Activated CD4-positive, alpha-beta T cell treated with anti-CD3 and anti-CD28 coated beads, Interleukin-2, amount 10 ng/mL, durations not matched to agents 24 days and 14 days (primary cell): ENCODE measurements at regions not wholly inside any gene's neighbourhood (a gene's known extent, or its start where the extent isn't known, plus 50 kb on each side); places are given as distances from the start of the nearest gene placed in this dataset.

Experiments used
- DNase-seq: peaks from one replicate; pipeline ENCODE4 v3.0.0; 2022
- H3K27ac Mint-ChIP-seq: one replicate; pipeline ENCODE4 v1.8.0; 2022; ENCODE audit warnings: mild to moderate bottlenecking, mixed read lengths
- H3K27me3 Mint-ChIP-seq: one replicate; pipeline ENCODE4 v1.8.0; 2022; ENCODE audit warnings: mixed read lengths
- H3K36me3 Mint-ChIP-seq: one replicate; pipeline ENCODE4 v1.8.0; 2022; ENCODE audit warnings: low read depth, mild to moderate bottlenecking, mixed read lengths
- H3K4me1 Mint-ChIP-seq: one replicate; pipeline ENCODE4 v1.8.0; 2021; ENCODE audit warnings: mixed read lengths
- H3K4me3 Mint-ChIP-seq: one replicate; pipeline ENCODE4 v1.8.0; 2022; ENCODE audit warnings: mild to moderate bottlenecking, moderate library complexity, mixed read lengths
- H3K9me3 Mint-ChIP-seq: one replicate; pipeline ENCODE4 v1.8.0; 2021; ENCODE audit warnings: mixed read lengths
- intact Hi-C: fragments of 100-400 bp; cut with micrococcal nuclease; formaldehyde crosslinking; loops from one replicate; pipeline ENCODE4 v1.15.1; 2023

DNA sequence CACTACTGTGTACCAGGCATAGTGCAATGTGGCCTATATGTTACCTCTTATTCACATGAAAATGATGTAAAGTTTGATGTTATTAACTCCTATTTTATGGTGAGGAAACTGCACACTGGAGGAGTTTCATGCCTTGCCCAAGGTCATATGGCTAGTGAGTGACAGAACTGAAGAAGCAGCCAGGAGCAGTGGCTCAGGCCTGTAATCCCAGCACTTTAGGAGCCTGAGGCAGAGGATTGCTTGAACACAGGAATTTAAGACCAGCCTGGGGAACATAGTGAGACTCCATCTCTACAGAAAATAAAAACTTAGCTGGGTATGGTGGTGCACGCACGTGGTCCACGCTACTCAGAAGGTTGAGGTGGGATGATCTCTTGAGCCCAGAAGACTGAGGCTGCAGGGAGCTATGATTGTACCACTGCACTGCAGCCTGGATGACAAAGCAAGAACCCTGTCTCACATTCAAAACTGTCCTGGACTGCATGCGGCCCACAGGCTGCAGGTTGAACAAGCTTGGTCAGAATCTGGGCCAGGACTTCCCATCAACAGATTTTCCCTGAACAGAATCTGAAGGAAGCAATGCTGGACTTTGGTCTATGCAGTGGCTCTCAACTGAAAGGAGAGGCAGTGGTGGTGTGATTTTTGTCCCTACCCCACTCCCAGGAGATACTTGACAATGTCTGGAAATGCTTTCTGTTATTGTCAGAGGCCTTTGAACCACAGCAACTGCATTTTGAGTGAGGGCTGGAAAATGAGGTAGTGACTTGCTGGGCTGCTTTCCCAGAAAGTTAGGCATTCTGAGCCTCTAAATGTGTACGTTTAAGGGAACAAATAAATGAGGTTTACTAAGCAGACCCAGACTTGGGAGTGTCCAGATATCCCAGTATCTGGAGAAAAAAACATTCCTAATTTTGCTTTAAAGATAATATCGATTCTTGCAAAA, 479.5 kb downstream of the TMEM114 start:
- no peak for DNase-seq
- H3K27ac Mint-ChIP-seq: no peak overlapping the region
- intact Hi-C loops: no loop called here
- H3K4me1 Mint-ChIP-seq: no peaks in the 10 kb centered on the region
- peaks cover 12% of the 10 kb centered on the region for H3K9me3 Mint-ChIP-seq
- no peak overlapping the region for H3K4me3 Mint-ChIP-seq
- no peaks in the 10 kb centered on the region for H3K36me3 Mint-ChIP-seq
- no peaks in the 10 kb centered on the region for H3K27me3 Mint-ChIP-seq

DNA sequence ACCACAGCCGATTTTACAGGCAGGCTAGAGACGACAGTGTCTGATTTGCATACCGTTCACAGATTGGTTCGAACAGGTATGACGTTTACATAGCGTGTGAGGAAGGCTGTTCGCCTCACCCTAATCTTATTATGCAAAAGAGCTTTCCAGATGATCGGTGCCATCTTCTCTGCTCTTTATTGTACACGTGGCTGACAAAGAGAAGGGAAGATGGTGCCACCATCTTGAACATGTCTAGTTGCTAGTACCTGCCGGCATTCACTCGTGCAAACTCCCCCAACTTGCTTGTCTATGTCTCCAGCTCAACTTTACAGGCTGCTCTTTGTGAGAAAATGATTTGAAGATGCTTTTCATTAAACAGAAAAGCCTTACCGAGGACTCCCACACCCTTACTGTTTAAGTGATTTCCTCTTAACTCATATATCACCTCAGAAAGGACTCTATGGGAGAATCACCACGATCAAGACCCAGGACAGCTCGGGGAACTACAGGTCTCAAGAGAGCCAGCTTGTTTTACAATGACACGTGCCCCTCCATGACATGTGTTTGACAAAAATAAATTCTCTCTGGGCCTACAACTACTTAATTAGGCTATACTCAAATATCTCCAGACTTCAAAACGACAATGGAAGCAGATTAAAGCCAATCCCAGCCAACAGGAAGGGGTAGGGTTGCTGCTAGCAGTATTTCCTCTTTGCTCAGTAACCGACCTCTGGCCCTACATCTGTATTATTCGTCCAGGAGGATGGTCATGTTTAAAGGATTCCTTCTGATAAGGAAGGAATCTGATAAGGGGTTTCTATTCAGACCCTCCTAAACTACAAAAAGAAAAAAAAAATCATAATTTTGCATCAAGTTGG, 480.6 kb downstream of the TMEM114 start:
- Mint-ChIP-seq H3K27me3 (no peaks in the 10 kb centered on the region), H3K4me3 (no peak overlapping the region), H3K9me3 (peaks cover 10% of the 10 kb centered on the region), H3K4me1 (no peaks in the 10 kb centered on the region), H3K27ac (no peak overlapping the region), H3K36me3 (no peaks in the 10 kb centered on the region)
- intact Hi-C loops: no loop called here
- DNase-seq: no peak

DNA sequence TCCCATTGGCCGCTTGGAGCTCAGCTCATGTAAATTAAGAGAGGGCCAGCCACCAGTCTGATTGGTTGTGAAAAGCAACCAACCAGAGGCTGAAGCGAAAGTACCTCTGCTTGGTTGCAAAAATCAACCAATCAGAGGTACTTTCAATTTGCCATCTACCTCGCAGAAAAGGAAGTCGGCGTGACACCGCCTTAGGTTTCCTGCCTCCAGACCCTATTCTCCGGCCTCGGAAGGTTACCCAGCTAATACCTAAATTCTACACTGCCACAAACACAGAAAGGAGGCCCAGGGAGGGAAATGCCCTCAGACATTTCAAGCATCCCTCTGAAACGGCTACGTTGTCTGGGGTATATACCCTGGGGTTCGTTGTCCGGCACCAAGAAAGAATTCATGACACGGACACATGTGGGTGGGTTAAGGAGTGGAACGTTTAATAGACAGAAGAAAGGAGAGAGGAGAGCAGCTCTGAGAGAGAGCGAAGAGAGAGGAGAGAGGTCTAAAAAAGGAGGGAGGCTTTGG, 481.3 kb downstream of the TMEM114 start:
- intact Hi-C loops: no loop called here
- Mint-ChIP-seq H3K4me3 (no peak overlapping the region), H3K27me3 (no peaks in the 10 kb centered on the region), H3K4me1 (no peaks in the 10 kb centered on the region), H3K27ac (no peak overlapping the region), H3K36me3 (no peaks in the 10 kb centered on the region), H3K9me3 (peaks cover 10% of the 10 kb centered on the region)
- no peak for DNase-seq

DNA sequence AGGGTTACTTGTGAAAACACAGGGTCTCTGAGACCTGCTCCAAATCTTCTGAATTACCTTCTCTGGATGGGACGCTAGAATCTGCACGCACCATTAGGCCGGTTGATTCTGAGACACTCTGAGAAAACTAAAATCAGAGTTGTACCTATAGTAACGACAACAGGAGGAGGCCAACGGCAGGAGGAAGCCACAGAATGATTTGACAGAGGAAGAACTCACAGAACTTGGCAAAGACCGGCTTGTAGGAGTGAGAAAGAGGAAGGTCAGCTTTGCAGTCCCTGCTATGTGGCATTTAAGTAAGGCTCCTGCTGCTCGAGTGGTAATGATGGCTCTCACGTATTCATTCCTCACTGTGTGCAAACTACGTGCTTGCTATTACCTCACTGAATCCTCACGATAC, 483.0 kb downstream of the TMEM114 start:
- intact Hi-C loops: no loop called here
- Mint-ChIP-seq H3K4me1 (no peaks in the 10 kb centered on the region), H3K4me3 (no peak overlapping the region), H3K27me3 (no peaks in the 10 kb centered on the region), H3K36me3 (no peaks in the 10 kb centered on the region), H3K9me3 (peaks cover 3% of the 10 kb centered on the region), H3K27ac (no peak overlapping the region)
- no peak for DNase-seq

DNA sequence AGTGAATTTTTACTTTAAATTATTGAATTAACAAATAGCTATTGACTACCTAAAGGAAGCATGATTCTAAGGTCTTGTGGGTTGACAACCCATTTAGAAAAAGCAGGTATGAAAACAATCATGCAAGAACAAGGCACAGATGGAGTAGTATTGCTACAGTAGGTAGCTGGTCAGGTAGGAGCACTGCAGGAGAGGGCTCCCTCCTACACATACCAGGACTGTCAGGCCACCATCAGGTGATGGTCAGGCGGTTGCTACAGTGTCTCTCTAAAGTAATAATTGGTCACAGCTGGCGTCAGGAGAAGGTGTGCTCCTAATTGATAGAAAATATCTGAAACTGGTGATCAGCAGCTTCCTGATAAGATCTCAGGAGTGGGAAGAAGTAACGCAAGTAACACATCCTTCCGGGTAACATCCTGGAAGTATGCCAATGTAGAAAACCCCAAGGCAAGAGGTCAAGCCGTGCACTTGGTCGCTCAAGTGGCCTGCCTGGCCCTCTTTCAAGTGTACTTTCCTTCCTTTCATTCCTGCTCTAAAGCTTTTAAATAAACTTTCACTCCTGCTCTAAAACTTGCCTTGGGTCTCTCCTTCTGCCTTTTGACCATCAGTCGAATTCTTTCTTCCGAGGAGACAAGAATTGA, 486.5 kb downstream of the TMEM114 start:
- Mint-ChIP-seq H3K36me3 (no peaks in the 10 kb centered on the region), H3K27me3 (no peaks in the 10 kb centered on the region), H3K27ac (no peak overlapping the region), H3K4me1 (no peaks in the 10 kb centered on the region), H3K4me3 (no peak overlapping the region), H3K9me3 (peaks cover 14% of the 10 kb centered on the region)
- intact Hi-C loops: no loop called here
- DNase-seq: no peak

DNA sequence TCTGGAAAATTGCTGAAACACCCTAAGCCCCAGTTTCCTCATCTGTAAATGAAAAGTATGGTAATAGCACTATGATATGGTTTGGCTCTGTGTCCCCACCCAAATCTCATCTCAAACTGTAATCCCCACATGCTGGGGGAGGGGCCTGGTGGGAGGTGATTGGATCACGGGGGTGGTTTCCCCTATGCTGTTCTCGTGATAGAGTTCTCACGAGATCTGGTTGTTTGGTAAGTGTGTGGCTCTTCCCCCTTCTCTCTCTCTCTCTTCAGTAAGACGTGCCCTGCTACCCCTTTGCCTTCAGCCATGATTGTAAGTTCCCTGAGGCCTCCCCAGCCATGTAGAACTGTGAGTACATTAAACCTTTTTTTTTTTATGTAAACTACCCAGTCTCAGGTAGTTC, 490.7 kb downstream of the TMEM114 start:
- no peaks in the 10 kb centered on the region for H3K36me3 Mint-ChIP-seq
- H3K4me1 Mint-ChIP-seq: no peaks in the 10 kb centered on the region
- no peak overlapping the region for H3K4me3 Mint-ChIP-seq
- H3K27me3 Mint-ChIP-seq: no peaks in the 10 kb centered on the region
- peaks cover 15% of the 10 kb centered on the region for H3K9me3 Mint-ChIP-seq
- intact Hi-C loops: no loop called here
- no peak for DNase-seq
- H3K27ac Mint-ChIP-seq: no peak overlapping the region

DNA sequence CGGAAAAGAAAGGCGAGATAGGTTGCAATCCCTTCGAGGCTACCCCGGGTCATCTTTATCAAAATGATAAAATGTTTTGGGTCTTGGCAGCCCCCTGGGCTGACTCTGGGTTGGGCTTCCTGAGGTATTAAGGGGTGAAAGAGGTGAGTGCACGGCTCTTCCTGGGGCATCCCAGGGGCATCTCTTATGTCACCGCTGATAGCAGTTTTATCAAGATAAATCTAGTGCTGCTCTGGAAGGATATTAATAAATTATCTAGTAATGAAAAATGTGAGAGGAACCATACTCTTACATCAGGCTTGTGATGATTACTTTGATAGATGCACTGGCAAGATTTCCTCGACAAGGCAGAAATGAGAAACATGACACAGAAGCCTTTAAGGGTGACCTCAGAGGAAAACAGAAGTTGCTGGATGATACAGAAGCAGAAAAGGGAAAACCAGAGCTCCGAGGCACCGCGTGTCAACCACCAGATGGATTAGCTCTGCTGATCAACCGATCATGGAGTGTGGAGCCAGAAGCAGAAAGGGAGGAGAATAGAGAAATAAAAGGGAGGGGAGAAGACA, 491.3 kb downstream of the TMEM114 start:
- no peak for DNase-seq
- H3K36me3 Mint-ChIP-seq: no peaks in the 10 kb centered on the region
- H3K9me3 Mint-ChIP-seq: peaks cover 15% of the 10 kb centered on the region
- H3K4me3 Mint-ChIP-seq: no peak overlapping the region
- H3K27me3 Mint-ChIP-seq: no peaks in the 10 kb centered on the region
- H3K27ac Mint-ChIP-seq: no peak overlapping the region
- H3K4me1 Mint-ChIP-seq: no peaks in the 10 kb centered on the region
- intact Hi-C loops: no loop called here

DNA sequence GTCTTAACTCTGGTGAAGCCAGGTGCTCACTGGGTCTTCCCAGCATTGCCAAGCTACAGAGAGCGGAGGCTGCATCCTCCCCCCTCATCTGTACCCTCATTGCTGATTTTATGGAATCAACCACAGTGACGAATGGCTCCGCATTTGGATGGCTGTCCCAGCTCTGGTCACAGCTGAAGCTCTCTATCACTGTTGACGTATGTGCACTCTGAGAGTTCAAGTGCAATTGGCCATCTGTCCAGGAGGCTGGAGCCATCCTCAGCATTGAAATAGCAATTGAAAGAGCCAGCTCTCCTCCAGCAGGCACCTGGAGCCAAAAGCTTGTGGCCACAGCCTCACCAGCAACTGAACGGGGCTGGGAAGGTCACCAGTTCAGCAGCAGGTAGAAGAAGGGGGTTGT, 494.1 kb downstream of the TMEM114 start:
- Mint-ChIP-seq H3K27me3 (no peaks in the 10 kb centered on the region), H3K36me3 (no peaks in the 10 kb centered on the region), H3K27ac (no peak overlapping the region), H3K4me1 (no peaks in the 10 kb centered on the region), H3K9me3 (peaks cover 18% of the 10 kb centered on the region), H3K4me3 (no peak overlapping the region)
- DNase-seq: no peak
- intact Hi-C loops: no loop called here

DNA sequence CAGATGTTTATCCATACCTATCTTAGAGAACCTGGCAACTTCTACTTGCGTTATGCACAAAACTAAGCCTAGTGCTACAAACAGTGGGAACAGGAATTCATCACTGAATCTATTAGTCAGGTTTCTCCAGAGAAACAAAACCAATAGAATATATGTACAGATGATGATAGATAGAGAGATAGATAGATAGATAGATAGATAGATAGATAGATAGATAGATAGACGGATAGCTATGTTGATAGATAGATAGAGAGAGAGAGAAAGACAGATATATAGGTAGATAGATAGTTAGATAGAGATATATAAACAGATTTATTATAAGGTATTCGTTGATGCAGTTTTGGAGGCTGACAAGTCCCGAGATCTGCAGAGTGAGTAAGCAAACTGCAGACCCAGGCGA, 495.6 kb downstream of the TMEM114 start:
- Mint-ChIP-seq H3K4me1 (no peaks in the 10 kb centered on the region), H3K4me3 (no peak overlapping the region), H3K27ac (no peak overlapping the region), H3K27me3 (no peaks in the 10 kb centered on the region), H3K9me3 (peaks cover 15% of the 10 kb centered on the region), H3K36me3 (no peaks in the 10 kb centered on the region)
- intact Hi-C loops: no loop called here
- DNase-seq: no peak

DNA sequence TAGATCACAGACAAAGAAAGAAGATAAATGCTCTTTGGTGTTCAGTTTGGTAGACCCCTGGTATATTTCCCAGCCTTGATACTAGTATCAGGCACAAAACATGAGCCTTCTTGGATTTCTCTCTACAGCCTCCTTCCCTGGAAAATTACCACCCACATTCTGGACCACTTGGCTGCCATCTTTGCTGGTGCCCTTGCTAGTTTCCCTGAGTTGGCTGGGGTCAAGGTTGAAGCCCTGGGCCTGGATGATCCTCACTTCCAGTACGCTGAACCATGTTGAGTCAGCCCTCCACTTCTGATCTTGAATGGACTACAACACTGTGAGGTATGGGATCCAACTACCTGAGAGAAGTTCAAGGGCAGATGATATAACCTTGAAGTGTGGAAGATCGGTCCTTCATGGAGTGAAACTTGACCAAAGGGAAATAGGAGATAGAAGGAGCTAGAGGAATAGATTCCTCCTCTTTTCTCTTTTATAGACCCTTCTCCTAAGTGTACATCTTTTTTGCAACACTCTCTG, 501.4 kb downstream of the TMEM114 start:
- Mint-ChIP-seq H3K27me3 (no peaks in the 10 kb centered on the region), H3K9me3 (peaks cover 12% of the 10 kb centered on the region), H3K36me3 (no peaks in the 10 kb centered on the region), H3K27ac (no peak overlapping the region), H3K4me1 (no peaks in the 10 kb centered on the region), H3K4me3 (no peak overlapping the region)
- intact Hi-C loops: no loop called here
- DNase-seq: no peak

DNA sequence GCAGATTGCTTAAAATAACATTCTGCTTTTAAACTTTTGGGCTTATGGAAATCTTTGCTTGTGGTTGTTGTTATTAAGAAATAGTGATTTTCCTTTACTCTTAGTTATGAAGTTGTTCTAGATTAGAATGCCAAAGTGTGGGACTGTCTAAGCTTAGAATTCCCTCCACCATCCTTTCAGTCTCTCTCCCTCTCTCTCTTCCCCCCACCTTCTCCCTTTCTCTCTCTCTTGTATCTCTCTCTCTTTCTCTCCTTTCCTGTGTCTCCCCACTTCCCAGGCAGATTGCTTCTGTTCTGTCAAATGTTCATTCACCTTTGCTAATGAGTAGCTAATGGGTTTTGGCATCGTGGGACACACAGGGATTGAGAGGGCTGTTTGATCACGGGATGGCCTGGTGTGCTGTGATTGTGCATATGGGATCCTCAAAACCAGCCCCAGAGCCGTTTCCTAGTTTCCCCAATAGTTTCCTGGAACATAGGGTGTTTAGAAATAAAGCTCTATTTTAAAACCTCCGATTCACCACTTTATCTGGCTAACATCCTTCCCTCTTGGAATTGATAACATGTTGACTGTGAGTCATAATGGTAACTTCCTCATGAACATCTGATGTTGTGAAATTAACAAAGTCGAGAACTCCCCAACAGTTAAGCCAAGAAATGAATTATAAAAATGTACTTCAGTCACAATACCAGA, 502.6 kb downstream of the TMEM114 start:
- intact Hi-C loops: no loop called here
- no peaks in the 10 kb centered on the region for H3K27me3 Mint-ChIP-seq
- H3K9me3 Mint-ChIP-seq: peaks cover 12% of the 10 kb centered on the region
- no peak for DNase-seq
- no peak overlapping the region for H3K27ac Mint-ChIP-seq
- no peaks in the 10 kb centered on the region for H3K36me3 Mint-ChIP-seq
- no peak overlapping the region for H3K4me3 Mint-ChIP-seq
- H3K4me1 Mint-ChIP-seq: no peaks in the 10 kb centered on the region

DNA sequence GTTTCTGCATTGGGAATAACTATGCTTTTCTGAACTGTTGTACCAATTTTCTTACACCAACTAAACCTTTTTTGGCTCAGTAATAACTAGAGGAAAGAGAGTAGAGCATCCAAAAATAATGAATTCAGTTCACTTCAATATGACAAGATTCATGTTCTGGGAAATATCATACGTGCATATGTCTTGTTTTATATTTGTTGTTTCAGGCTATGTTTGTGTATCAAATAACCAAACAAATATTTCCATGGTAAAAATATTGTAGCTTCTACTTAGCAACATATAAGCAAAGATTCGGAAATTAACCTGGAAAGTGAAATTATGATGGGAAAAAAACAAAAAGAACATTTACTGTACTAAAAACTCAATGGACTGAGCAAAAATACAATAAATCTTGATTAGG, 503.2 kb downstream of the TMEM114 start:
- H3K9me3 Mint-ChIP-seq: peaks cover 12% of the 10 kb centered on the region
- no peaks in the 10 kb centered on the region for H3K27me3 Mint-ChIP-seq
- no peak for DNase-seq
- H3K36me3 Mint-ChIP-seq: no peaks in the 10 kb centered on the region
- no peaks in the 10 kb centered on the region for H3K4me1 Mint-ChIP-seq
- H3K4me3 Mint-ChIP-seq: no peak overlapping the region
- H3K27ac Mint-ChIP-seq: no peak overlapping the region
- intact Hi-C loops: no loop called here

DNA sequence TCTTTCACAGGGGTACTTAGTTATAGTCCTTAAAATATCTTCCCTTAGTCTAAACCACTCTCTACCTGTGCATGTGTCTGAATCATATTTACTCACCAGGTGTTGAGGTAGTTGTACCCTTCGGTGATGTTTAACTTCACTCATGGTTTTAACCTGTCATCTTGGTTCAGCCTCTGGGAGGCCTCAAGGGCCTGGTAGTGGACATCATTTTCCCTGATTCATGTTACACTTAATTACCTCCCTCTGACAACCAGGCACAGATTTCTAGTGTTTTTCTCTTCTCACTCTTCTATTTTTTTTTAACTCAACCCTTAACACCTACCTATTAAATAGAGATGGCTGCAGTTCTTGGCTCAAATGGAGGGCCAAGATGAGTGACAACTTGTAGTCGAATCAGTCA, 505.4 kb downstream of the TMEM114 start:
- peaks cover 6% of the 10 kb centered on the region for H3K9me3 Mint-ChIP-seq
- no peak overlapping the region for H3K4me3 Mint-ChIP-seq
- H3K27me3 Mint-ChIP-seq: no peaks in the 10 kb centered on the region
- intact Hi-C loops: no loop called here
- no peaks in the 10 kb centered on the region for H3K4me1 Mint-ChIP-seq
- DNase-seq: no peak
- no peak overlapping the region for H3K27ac Mint-ChIP-seq
- no peaks in the 10 kb centered on the region for H3K36me3 Mint-ChIP-seq
